ENCODE measurements at regions not wholly inside any gene's neighbourhood (a gene's known extent, or its start where the extent isn't known, plus 50 kb on each side); places are given as distances from the start of the nearest gene placed in this dataset.

DNA sequence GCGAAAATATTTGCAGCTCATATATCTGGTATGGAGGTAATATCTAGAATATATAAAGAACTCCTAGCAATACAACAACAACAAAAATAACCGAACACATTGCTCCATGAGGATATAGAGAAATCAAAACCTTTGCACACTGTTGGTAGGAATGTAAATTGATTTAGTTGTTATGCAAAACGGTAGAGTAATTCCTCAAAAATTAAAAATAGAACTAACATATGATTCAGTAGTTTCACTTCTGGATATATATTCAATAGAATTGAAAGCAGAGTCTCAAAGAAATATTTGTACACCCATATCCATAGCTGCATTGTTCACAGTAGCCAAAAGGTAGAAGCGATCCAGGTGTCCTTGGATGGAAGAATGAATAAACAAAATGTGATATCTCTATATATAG is 203.0 kb upstream of the CNKSR2 start:
- TF ChIP-seq, protein P1, sequence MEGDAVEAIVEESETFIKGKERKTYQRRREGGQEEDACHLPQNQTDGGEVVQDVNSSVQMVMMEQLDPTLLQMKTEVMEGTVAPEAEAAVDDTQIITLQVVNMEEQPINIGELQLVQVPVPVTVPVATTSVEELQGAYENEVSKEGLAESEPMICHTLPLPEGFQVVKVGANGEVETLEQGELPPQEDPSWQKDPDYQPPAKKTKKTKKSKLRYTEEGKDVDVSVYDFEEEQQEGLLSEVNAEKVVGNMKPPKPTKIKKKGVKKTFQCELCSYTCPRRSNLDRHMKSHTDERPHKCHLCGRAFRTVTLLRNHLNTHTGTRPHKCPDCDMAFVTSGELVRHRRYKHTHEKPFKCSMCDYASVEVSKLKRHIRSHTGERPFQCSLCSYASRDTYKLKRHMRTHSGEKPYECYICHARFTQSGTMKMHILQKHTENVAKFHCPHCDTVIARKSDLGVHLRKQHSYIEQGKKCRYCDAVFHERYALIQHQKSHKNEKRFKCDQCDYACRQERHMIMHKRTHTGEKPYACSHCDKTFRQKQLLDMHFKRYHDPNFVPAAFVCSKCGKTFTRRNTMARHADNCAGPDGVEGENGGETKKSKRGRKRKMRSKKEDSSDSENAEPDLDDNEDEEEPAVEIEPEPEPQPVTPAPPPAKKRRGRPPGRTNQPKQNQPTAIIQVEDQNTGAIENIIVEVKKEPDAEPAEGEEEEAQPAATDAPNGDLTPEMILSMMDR (IDR thresholded peaks at IDR 0.05), result no peak
- TF ChIP-seq POLR2AphosphoS5 (IDR thresholded peaks at IDR 0.05), result no peak
- TF ChIP-seq POLR2A (IDR thresholded peaks at IDR 0.05), result no peak
- no peak for TF ChIP-seq EP300 (IDR thresholded peaks at IDR 0.05)

Measured in sigmoid colon (tissue), 4 donors.